GM04504 (cell line): ENCODE measurements at regions not wholly inside any gene's neighbourhood (a gene's known extent, or its start where the extent isn't known, plus 50 kb on each side); places are given as distances from the start of the nearest gene placed in this dataset.

Source experiments
- DNase-seq: peaks from one replicate; pipeline ENCODE4 v3.0.0-alpha.2; 2012; ENCODE audit warnings: low read depth

DNA sequence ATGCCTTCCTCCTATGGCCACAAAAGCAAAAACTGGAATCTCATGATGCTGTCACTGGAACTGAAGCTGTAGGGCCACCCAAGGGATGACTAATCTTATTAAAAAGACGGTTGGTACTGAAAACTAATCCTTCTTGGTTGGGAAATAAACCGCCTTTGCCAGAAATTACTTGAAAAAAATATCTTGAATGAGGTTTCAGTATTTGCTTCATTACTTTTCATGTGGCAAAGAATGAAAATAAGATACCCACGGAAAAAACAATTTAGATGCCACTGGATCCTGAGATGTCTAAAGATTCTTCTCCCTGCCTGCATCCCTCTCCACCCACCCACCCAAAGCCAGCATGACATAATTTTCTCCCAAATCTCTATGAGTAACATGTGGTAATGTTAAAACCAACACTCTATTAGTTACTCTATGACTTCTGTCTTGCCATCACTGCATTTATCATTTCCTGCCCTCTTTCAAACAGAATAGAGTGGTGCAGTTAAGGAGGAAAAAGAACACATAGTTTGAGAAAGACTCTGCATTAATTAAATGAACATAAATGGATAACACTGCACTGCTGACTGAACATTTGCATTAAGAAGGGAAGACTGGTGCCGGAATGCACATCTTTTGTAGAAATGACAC lies 111.8 kb upstream of the DPH6 start:
- peak; percentile 38 for DNase-seq

GRCh38 chr15:35663956-35664355 lies 118.0 kb upstream of the DPH6 start:
- DNase-seq: no peak

GRCh38 chr15:35665896-35666536 lies 120.1 kb upstream of the DPH6 start:
- DNase-seq: no peak

GRCh38 chr15:35667908-35668307 lies 121.9 kb upstream of the DPH6 start:
- DNase-seq: no peak

DNA sequence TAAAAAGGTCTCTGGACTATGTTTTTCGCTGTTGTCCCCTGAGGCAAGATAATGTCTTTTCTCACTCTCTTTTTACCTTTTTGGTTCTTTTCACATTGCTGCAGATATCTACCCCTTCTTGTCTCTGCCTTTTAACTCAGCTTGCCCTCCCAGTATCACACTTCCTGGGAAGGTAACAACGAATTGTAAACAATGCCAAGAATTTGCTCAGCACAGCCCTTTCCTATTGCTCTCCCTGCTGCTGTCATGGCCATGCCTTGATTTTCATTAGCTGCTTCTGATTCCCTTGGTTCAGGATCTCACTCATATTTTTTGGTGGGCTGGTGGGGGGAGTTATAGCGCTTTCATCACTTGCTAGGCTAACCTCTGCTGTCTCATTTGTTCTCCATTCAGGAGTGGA lies 123.1 kb upstream of the DPH6 start:
- no peak for DNase-seq

DNA sequence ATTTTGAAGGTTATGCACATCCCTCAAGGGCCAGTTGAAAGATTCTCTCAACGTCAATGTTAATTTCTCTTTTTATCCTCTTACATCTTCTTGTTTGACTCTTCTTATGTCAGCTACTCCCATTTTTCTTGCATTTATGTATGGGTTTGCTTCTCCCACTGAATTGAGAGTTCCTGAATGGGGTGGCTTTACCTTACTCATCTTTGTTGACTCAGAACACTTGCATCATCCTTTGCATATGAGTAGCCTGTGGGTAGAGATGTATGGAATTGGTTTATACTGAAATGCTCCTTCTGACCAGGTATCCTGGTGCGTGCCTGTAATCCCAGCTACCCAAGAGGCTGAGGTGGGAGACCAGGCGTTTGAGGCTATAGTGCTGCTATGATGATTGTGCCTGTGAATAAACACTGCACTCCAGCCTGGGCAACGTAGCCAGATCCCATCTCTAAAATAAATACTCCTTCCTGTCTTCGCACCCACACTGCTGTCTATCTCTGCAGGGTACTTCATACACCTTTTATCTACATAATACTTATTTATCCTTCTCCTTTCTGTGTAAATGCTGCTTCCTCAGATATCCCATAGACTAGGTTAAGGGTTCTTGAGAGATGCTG lies 123.6 kb upstream of the DPH6 start:
- DNase-seq: no peak

- no peak for DNase-seq
Observed at GRCh38 chr15:35671197-35671596, 125.2 kb upstream of the DPH6 start.

- DNase-seq: no peak
Observed at GRCh38 chr15:35671981-35672380, 126.0 kb upstream of the DPH6 start.

- DNase-seq: no peak
Observed at GRCh38 chr15:35673093-35673684, 127.2 kb upstream of the DPH6 start.

DNA sequence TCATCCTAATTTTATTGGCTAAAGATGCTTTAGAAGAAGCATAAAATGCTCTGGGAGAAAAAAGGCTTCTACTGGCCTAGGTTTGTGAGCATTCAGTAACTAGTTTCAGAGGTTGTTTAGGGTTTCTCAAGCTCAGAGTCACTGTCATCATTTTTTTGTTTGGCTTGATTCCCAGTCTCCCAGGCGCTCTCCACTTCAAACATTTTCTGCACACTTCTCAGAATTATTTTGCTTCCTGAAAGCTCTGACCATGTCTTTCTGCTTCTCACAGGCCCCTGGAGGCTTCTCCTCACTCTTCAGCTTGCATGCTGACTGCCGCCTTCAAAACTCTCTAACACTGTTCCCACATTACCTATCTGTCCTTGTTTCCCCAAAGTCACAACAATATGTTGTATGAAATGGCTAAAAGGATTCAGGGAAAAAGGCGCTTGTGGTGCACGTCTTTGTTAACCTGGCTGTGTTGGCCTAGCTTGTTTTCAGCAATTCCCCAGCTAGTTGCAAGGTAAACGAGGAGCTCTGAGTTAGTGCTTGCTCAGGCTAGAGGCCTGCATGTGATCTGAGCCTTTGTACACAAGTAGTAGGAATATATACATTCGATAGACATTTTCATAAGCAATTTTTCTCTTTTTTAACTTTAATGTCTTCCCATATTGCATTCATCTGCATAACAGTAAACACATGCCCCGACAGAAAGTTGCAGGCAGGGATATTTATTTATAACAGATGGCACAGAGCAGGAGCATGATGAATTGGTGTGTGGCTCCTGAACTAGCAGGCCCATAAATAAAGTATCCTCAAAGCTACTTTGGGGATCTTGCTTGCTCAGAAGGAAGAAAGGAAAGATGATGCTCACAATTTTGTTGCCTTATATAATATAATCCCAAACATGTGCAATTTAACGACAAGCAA lies 129.2 kb upstream of the DPH6 start:
- peak; percentile 73 for DNase-seq

GRCh38 chr15:35678774-35679173 lies 132.8 kb upstream of the DPH6 start:
- no peak for DNase-seq

DNA sequence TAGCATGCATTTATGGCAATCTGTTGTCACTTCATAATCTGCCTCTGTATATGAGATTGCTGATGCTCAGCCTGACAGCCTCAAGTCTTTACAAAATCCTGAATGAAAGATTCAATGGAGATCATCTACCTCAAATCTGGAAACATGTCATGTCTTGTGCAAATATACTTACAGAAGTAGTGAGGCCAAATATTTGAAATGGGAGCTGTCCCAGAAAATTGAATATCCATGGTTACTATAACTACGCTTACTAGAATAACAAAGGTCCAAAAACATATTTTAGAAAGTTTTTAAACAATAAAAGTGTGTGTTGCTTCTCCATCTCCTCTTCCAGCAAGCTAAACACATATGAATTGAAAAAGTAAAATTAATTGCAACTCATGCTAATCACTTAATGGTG lies 133.2 kb upstream of the DPH6 start:
- DNase-seq: no peak

DNA sequence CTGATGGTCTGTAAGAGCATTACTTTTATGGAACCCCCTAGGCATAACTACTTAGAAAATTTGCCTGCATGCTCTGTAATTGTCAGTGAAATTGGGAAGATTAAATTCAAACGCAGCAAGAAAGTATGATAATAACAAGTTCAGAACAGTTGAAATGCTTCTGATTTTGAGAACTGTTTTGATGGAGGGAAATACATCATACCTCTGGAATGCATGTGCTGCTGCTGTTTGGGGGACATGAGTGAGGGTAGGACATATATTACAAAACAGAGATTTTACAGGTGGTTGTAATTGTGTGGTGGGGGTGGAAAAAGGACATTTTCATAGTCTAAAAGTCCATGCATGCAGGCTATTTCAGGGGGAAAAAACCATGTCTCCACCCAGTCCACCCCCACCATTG lies 135.0 kb upstream of the DPH6 start:
- no peak for DNase-seq

- no peak for DNase-seq
Observed at GRCh38 chr15:35686347-35686746, 140.4 kb upstream of the DPH6 start.

DNA sequence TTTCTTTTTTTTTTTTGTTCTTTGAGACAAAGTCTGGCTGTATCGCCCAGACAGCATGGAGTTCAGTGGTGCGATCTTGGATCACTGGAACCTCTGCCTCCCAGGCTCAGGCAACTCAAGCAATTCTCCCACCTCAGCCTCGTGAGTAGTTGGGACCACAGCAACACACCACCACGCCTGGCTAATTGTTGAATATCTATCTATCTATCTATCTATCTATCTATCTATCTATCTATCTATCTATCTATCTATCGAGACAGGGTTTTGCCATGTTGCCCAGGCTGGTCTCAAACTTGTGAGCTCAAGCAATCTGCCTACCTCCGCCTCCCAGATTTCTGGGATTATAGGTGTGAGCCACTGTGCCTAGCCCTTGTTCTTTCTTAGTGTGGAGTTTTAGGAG lies 143.3 kb upstream of the DPH6 start:
- DNase-seq: no peak

DNA sequence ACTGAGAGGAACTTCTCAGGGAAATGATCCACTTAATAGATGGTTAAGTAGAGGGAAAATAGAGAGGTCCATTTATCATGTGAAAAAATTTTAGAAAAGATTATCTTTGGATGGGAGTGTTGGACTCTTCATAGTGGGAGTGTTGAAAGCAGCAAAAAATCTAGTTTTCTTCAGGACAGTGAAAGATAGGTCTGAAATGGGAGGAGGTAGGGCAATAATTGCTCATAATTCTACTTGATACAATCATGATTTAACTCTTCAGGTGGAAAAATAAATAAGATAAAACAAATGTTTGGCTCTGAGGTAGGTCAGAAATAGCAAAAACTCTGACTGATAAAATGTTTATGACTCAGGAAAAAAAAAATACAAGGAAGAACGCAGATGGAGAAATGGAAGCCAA lies 144.1 kb upstream of the DPH6 start:
- DNase-seq: no peak

- no peak for DNase-seq
Observed at GRCh38 chr15:35690698-35691116, 144.7 kb upstream of the DPH6 start.

- no peak for DNase-seq
Observed at GRCh38 chr15:35691173-35691761, 145.3 kb upstream of the DPH6 start.

DNA sequence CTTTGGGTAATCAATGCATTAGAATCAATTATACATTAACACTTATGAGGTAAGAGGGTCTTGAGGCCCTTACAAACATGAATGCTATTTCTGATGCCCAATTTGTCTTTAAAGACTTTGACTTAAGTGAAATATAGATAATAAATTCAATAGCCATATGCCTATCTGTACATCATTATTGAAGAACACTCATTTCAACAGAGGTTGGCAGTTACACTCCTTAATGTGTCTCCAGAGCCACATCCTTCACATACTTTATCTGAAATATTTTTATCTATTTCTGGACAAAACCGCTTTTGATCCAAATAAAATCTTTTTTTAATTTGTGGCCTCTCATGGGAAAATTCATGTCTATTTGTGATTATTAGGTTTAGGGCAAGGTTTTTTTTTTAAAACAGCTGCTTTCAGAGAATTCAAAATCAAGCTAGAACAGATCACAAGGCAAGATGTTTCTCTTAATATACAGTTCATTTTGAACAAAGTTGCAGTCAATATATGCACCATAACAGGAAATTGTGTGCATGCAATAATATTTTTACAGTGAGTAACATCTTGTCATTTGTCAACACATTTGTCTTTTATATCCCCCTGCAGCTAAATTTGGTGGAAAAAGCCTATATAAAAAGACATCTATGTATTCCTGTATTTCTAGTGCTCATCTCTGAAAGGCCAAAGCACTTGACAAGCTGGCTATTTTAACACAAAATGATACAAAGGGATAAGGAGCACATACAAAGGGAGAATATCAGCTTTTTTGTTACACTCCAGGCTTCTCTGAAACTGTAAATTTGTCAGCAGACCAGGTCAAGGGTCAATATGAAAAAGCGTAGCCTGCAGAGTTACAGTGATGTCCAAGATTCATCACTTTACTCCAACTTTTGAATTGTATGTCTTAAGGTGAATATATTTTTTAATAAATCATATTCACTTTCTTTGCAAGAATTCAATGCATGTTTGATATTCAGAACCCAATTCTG lies 146.2 kb upstream of the DPH6 start:
- no peak for DNase-seq

GRCh38 chr15:35693286-35693685 lies 147.3 kb upstream of the DPH6 start:
- no peak for DNase-seq

- no peak for DNase-seq
Observed at GRCh38 chr15:35693886-35694285, 147.9 kb upstream of the DPH6 start.
